H7 (cell line): ENCODE measurements at regions not wholly inside any gene's neighbourhood (a gene's known extent, or its start where the extent isn't known, plus 50 kb on each side); places are given as distances from the start of the nearest gene placed in this dataset.
"Not testable (repeated sequence)": the region's sequence is repeated elsewhere in the genome, so short reads cannot be mapped to it uniquely, and the experiment has no call there.

ENCODE experiments used
- DNase-seq: peaks from one replicate; pipeline ENCODE4 v3.0.0; 2012
- H3K27me3 ChIP-seq: 2 replicates; pipeline ENCODE4 v1.6.0; 2011; ENCODE audit warnings: mild to moderate bottlenecking, low read length; ENCODE audit not compliant: control insufficient read depth, insufficient read depth
- H3K36me3 ChIP-seq: replicated peaks from 2 replicates; pipeline ENCODE4 v1.5.1; 2011; ENCODE audit warnings: low read length; ENCODE audit not compliant: control insufficient read depth, insufficient read depth
- H3K4me3 ChIP-seq: 2 replicates; pipeline ENCODE4 v1.5.1; 2011; ENCODE audit warnings: low read depth, mild to moderate bottlenecking, control low read depth, low read length, moderate library complexity; ENCODE audit not compliant: insufficient read depth

- H3K27me3 ChIP-seq, result no peaks in the 10 kb centered on the region
Measured at GRCh38 chr2:199111458-199111857, 346.3 kb downstream of the SATB2 start.

GRCh38 chr2:199108056-199108455, 349.7 kb downstream of the SATB2 start:
- Histone ChIP-seq H3K36me3 (no peaks in the 10 kb centered on the region), H3K4me3 (no peak overlapping the region), H3K27me3 (no peaks in the 10 kb centered on the region)
- DNase-seq, result no peak

More at GRCh38 chr2:199111458-199111857, 346.3 kb downstream of the SATB2 start:
- H3K4me3 ChIP-seq, result no peak overlapping the region
- no peaks in the 10 kb centered on the region for H3K36me3 ChIP-seq
- DNase-seq, result no peak

GRCh38 chr2:199105826-199106225, 351.9 kb downstream of the SATB2 start:
- H3K4me3 ChIP-seq, result no peak overlapping the region
- no peaks in the 10 kb centered on the region for H3K27me3 ChIP-seq
- DNase-seq, result no peak
- H3K36me3 ChIP-seq, result no peaks in the 10 kb centered on the region

GRCh38 chr2:199101487-199101886, 356.3 kb downstream of the SATB2 start:
- Histone ChIP-seq H3K4me3 (no peak overlapping the region), H3K36me3 (no peaks in the 10 kb centered on the region), H3K27me3 (no peaks in the 10 kb centered on the region)
- DNase-seq, result no peak

- Histone ChIP-seq H3K4me3 (no peak overlapping the region), H3K27me3 (no peaks in the 10 kb centered on the region), H3K36me3 (no peaks in the 10 kb centered on the region)
- no peak for DNase-seq
Measured at GRCh38 chr2:199100326-199101110, 357.2 kb downstream of the SATB2 start.

- H3K36me3 ChIP-seq, result no peaks in the 10 kb centered on the region
- no peak for DNase-seq
- H3K27me3 ChIP-seq, result no peaks in the 10 kb centered on the region
- H3K4me3 ChIP-seq, result no peak overlapping the region
Measured at GRCh38 chr2:199092419-199092818, 365.3 kb downstream of the SATB2 start.

- Histone ChIP-seq H3K27me3 (no peaks in the 10 kb centered on the region), H3K36me3 (no peaks in the 10 kb centered on the region), H3K4me3 (no peak overlapping the region)
- no peak for DNase-seq
Measured at GRCh38 chr2:199085261-199085660, 372.5 kb downstream of the SATB2 start.

- Histone ChIP-seq H3K27me3 (no peaks in the 10 kb centered on the region), H3K4me3 (no peak overlapping the region), H3K36me3 (no peaks in the 10 kb centered on the region)
- no peak for DNase-seq
Measured at GRCh38 chr2:199070322-199070949, 387.3 kb downstream of the SATB2 start.

GRCh38 chr2:199064201-199064600, 393.5 kb downstream of the SATB2 start:
- Histone ChIP-seq H3K36me3 (no peaks in the 10 kb centered on the region), H3K4me3 (no peak overlapping the region), H3K27me3 (no peaks in the 10 kb centered on the region)
- DNase-seq, result no peak

GRCh38 chr2:199057936-199058335, 399.8 kb downstream of the SATB2 start:
- no peaks in the 10 kb centered on the region for H3K36me3 ChIP-seq
- H3K4me3 ChIP-seq, result no peak overlapping the region
- no peaks in the 10 kb centered on the region for H3K27me3 ChIP-seq
- no peak for DNase-seq

GRCh38 chr2:199055336-199055735, 402.4 kb downstream of the SATB2 start:
- Histone ChIP-seq H3K4me3 (no peak overlapping the region), H3K27me3 (no peaks in the 10 kb centered on the region), H3K36me3 (no peaks in the 10 kb centered on the region)
- no peak for DNase-seq

GRCh38 chr2:199042660-199043379, 414.9 kb downstream of the SATB2 start:
- H3K36me3 ChIP-seq, result no peaks in the 10 kb centered on the region
- H3K4me3 ChIP-seq, result no peak overlapping the region
- DNase-seq, result no peak
- no peaks in the 10 kb centered on the region for H3K27me3 ChIP-seq

GRCh38 chr2:199040522-199040921, 417.2 kb downstream of the SATB2 start:
- no peaks in the 10 kb centered on the region for H3K36me3 ChIP-seq
- H3K27me3 ChIP-seq, result no peaks in the 10 kb centered on the region
- no peak overlapping the region for H3K4me3 ChIP-seq
- no peak for DNase-seq

- DNase-seq, H3K4me3 ChIP-seq, H3K36me3 ChIP-seq, H3K27me3 ChIP-seq: not testable (repeated sequence)
Measured at GRCh38 chr2:199033761-199034160, 424.0 kb downstream of the SATB2 start.

GRCh38 chr2:199025146-199025545, 432.6 kb downstream of the SATB2 start:
- no peak overlapping the region for H3K4me3 ChIP-seq
- H3K27me3 ChIP-seq, result no peaks in the 10 kb centered on the region
- DNase-seq, result no peak
- no peaks in the 10 kb centered on the region for H3K36me3 ChIP-seq
